Ascending aorta (tissue), 2 donors: ENCODE measurements at regions not wholly inside any gene's neighbourhood (a gene's known extent, or its start where the extent isn't known, plus 50 kb on each side); places are given as distances from the start of the nearest gene placed in this dataset.

ENCODE experiments used
- DNase-seq, 2 donors: peaks; one replicate each; pipeline ENCODE4 v3.0.0-alpha.2; 2019; ENCODE audit warnings: low spot score in 2 of 2
- H3K27ac ChIP-seq, 2 donors: fragments of 200-600 bp; sonication (generic); one replicate each; pipeline ENCODE4 v1.5.1; 2016 to 2017; ENCODE audit warnings: mild to moderate bottlenecking in 1 of 2
- H3K27me3 ChIP-seq: fragments of 200-600 bp; sonication (generic); one replicate; pipeline ENCODE4 v1.5.1; 2017
- H3K36me3 ChIP-seq, 2 donors: fragments of 200-600 bp; sonication (generic); one replicate each; pipeline ENCODE4 v1.5.1; 2016
- H3K4me1 ChIP-seq, 2 donors: fragments of 200-600 bp; sonication (generic); one replicate each; pipeline ENCODE4 v1.5.1; 2016 to 2017; ENCODE audit warnings: mild to moderate bottlenecking in 1 of 2
- H3K4me3 ChIP-seq, 2 donors: fragments of 200-600 bp; sonication (generic); one replicate each; pipeline ENCODE4 v1.5.1; 2016 to 2017; ENCODE audit warnings: mild to moderate bottlenecking in 1 of 2
- H3K9me3 ChIP-seq, 2 donors: fragments of 200-600 bp; sonication (generic); one replicate each; pipeline ENCODE4 v1.5.1; 2016
- CTCF ChIP-seq, 3 experiments: fragments of 200-600 bp in 2 of 3; fragments of 450-650 bp in 1 of 3; sonication (generic) in 2 of 3; IDR thresholded peaks; one replicate each; pipeline ENCODE4 v1.5.1; 2016 to 2019; ENCODE audit warnings: antibody characterized with exemption in 3 of 3, mild to moderate bottlenecking in 1 of 3, moderate library complexity in 1 of 3
- intact Hi-C: fragments of 100-400 bp; cut with DNase I; formaldehyde crosslinking; loops from one replicate; pipeline ENCODE4 v1.15.1; 2023

- no peaks in the 10 kb centered on the region for H3K36me3 ChIP-seq
- no peaks in the 10 kb centered on the region for H3K27me3 ChIP-seq
- no peak overlapping the region for H3K4me3 ChIP-seq
- intact Hi-C loops: no loop called here
- no peak overlapping the region for H3K27ac ChIP-seq
- no peak for DNase-seq
- no peak for TF ChIP-seq CTCF (IDR thresholded peaks at IDR 0.05)
- H3K9me3 ChIP-seq: no peaks in the 10 kb centered on the region
- no peaks in the 10 kb centered on the region for H3K4me1 ChIP-seq
Observed at GRCh38 chr5:117055517-117055916, 480.9 kb upstream of the SEMA6A start.

GRCh38 chr5:117054911-117055310, 480.3 kb upstream of the SEMA6A start:
- no peak overlapping the region for H3K27ac ChIP-seq
- no peaks in the 10 kb centered on the region for H3K9me3 ChIP-seq
- no peak for TF ChIP-seq CTCF (IDR thresholded peaks at IDR 0.05)
- no peak for DNase-seq
- no peaks in the 10 kb centered on the region for H3K27me3 ChIP-seq
- H3K36me3 ChIP-seq: no peaks in the 10 kb centered on the region
- no peak overlapping the region for H3K4me3 ChIP-seq
- no peaks in the 10 kb centered on the region for H3K4me1 ChIP-seq
- intact Hi-C loops: no loop called here

GRCh38 chr5:117054141-117054540, 479.5 kb upstream of the SEMA6A start:
- H3K27me3 ChIP-seq: no peaks in the 10 kb centered on the region
- H3K27ac ChIP-seq: no peak overlapping the region
- DNase-seq: no peak
- no peak for TF ChIP-seq CTCF (IDR thresholded peaks at IDR 0.05)
- no peaks in the 10 kb centered on the region for H3K36me3 ChIP-seq
- no peaks in the 10 kb centered on the region for H3K4me1 ChIP-seq
- intact Hi-C loops: no loop called here
- no peak overlapping the region for H3K4me3 ChIP-seq
- H3K9me3 ChIP-seq: no peaks in the 10 kb centered on the region

GRCh38 chr5:117041926-117042595, 467.4 kb upstream of the SEMA6A start:
- Histone ChIP-seq H3K4me1 (no peaks in the 10 kb centered on the region), H3K27ac (no peak overlapping the region), H3K4me3 (no peak overlapping the region), H3K27me3 (no peaks in the 10 kb centered on the region), H3K36me3 (no peaks in the 10 kb centered on the region), H3K9me3 (no peaks in the 10 kb centered on the region)
- intact Hi-C loops: no loop called here
- DNase-seq: no peak
- TF ChIP-seq CTCF (IDR thresholded peaks at IDR 0.05): no peak

GRCh38 chr5:117039035-117039434, 464.4 kb upstream of the SEMA6A start:
- no peaks in the 10 kb centered on the region for H3K9me3 ChIP-seq
- DNase-seq: no peak
- no peak overlapping the region for H3K27ac ChIP-seq
- TF ChIP-seq CTCF (IDR thresholded peaks at IDR 0.05): no peak
- H3K4me3 ChIP-seq: no peak overlapping the region
- H3K27me3 ChIP-seq: no peaks in the 10 kb centered on the region
- H3K4me1 ChIP-seq: no peaks in the 10 kb centered on the region
- intact Hi-C loops: no loop called here
- no peaks in the 10 kb centered on the region for H3K36me3 ChIP-seq

- H3K36me3 ChIP-seq: no peaks in the 10 kb centered on the region
- no peak for DNase-seq
- no peaks in the 10 kb centered on the region for H3K4me1 ChIP-seq
- H3K9me3 ChIP-seq: peaks cover 0 to 3% of the 10 kb centered on the region in 2 donors
- TF ChIP-seq CTCF (IDR thresholded peaks at IDR 0.05): no peak
- H3K27me3 ChIP-seq: no peaks in the 10 kb centered on the region
- no peak overlapping the region for H3K27ac ChIP-seq
- no peak overlapping the region for H3K4me3 ChIP-seq
- intact Hi-C loops: no loop called here
Observed at GRCh38 chr5:117027384-117027783, 452.8 kb upstream of the SEMA6A start.
